ENCODE measurements at regions not wholly inside any gene's neighbourhood (a gene's known extent, or its start where the extent isn't known, plus 50 kb on each side); places are given as distances from the start of the nearest gene placed in this dataset.

DNA sequence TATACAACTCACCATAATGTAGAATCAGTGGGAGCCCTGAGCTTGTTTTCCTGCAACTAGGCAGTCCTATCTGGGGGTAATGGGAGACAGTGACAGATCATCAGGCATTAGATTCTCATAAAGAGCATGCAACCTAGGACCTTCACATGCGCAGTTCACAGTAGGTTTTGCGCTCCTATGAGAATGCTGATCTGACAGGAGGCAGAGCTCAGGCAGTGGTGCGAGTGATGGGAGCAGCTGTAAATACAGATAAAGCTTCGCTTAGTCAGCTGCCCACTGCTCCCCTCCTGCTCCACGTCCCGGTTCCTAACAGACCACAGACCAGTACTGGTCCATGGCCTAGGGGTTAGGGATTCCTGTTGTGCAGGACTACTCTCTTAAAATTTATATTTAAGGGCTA, 255.3 kb upstream of the POU3F3 start:
- Histone ChIP-seq H3K9me3 (ENCODE audit: low read depth, low read length) (no peaks in the 10 kb centered on the region), H3K27ac (ENCODE audit: low read depth, low read length) (no peak overlapping the region), H3K4me3 (ENCODE audit: insufficient read depth, low read length) (no peak overlapping the region), H3K79me2 (ENCODE audit: insufficient read depth, low read length) (no peaks in the 10 kb centered on the region), H3K4me2 (ENCODE audit: insufficient read depth, low read length) (no peak overlapping the region), H3K27me3 (ENCODE audit: insufficient read depth, low read length) (no peaks in the 10 kb centered on the region), H3K4me1 (ENCODE audit: insufficient read depth, low read length) (no peaks in the 10 kb centered on the region), H4K20me1 (ENCODE audit: insufficient read depth, low read length) (no peaks in the 10 kb centered on the region), H3K36me3 (ENCODE audit: insufficient read depth, low read length) (no peaks in the 10 kb centered on the region), H2AFZ (ENCODE audit: low read length) (no peak overlapping the region)
- DNase-seq (ENCODE audit: insufficient read length, low spot score, missing footprints) = no peak
- TF ChIP-seq, protein P1, sequence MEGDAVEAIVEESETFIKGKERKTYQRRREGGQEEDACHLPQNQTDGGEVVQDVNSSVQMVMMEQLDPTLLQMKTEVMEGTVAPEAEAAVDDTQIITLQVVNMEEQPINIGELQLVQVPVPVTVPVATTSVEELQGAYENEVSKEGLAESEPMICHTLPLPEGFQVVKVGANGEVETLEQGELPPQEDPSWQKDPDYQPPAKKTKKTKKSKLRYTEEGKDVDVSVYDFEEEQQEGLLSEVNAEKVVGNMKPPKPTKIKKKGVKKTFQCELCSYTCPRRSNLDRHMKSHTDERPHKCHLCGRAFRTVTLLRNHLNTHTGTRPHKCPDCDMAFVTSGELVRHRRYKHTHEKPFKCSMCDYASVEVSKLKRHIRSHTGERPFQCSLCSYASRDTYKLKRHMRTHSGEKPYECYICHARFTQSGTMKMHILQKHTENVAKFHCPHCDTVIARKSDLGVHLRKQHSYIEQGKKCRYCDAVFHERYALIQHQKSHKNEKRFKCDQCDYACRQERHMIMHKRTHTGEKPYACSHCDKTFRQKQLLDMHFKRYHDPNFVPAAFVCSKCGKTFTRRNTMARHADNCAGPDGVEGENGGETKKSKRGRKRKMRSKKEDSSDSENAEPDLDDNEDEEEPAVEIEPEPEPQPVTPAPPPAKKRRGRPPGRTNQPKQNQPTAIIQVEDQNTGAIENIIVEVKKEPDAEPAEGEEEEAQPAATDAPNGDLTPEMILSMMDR (IDR thresholded peaks at IDR 0.05; ENCODE audit: extremely low read depth, low read depth, low read length) = no peak

DNA sequence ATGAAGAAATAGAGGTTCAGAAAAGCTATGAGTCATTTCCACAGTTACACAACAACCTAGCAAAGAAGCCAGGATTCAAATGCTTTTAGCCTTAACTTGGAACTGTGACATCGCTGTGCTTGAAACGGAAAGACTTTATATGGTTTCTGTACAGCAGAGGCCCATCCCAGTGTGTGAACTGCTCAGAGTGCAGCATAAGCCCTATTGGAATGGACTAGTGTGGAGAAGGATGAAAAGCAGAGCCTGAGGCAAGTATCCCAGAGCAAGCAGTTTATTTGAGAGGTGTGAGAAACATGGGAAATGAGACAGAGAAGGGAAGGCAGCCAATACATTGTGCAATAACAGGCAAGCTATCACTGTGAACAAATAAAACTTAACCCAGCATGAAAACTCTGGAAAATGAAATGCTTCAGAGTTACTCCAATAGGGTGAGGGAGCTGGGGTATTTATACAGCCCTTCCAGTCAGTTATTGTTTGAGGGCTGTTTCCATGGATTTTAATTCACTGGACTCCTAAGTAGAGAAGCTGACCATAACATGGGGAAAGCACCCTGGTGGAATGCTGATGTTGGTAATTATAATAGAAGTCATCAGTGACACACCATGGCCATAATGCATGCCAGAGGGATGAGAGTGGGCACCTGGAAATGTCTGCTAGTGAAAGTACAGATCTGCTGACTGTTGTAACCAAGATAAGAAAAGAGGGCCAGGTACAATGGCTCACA, 254.0 kb upstream of the POU3F3 start:
- Histone ChIP-seq H3K27ac (ENCODE audit: low read depth, low read length) (no peak overlapping the region), H3K4me3 (ENCODE audit: insufficient read depth, low read length) (no peak overlapping the region), H3K4me2 (ENCODE audit: insufficient read depth, low read length) (no peak overlapping the region), H3K36me3 (ENCODE audit: insufficient read depth, low read length) (no peaks in the 10 kb centered on the region), H3K9me3 (ENCODE audit: low read depth, low read length) (no peaks in the 10 kb centered on the region), H2AFZ (ENCODE audit: low read length) (no peak overlapping the region), H4K20me1 (ENCODE audit: insufficient read depth, low read length) (no peaks in the 10 kb centered on the region), H3K4me1 (ENCODE audit: insufficient read depth, low read length) (no peaks in the 10 kb centered on the region), H3K27me3 (ENCODE audit: insufficient read depth, low read length) (no peaks in the 10 kb centered on the region), H3K79me2 (ENCODE audit: insufficient read depth, low read length) (no peaks in the 10 kb centered on the region)
- TF ChIP-seq, protein P1 (IDR thresholded peaks at IDR 0.05; ENCODE audit: extremely low read depth, low read depth, low read length) = no peak
- DNase-seq (ENCODE audit: insufficient read length, low spot score, missing footprints) = no peak

DNA sequence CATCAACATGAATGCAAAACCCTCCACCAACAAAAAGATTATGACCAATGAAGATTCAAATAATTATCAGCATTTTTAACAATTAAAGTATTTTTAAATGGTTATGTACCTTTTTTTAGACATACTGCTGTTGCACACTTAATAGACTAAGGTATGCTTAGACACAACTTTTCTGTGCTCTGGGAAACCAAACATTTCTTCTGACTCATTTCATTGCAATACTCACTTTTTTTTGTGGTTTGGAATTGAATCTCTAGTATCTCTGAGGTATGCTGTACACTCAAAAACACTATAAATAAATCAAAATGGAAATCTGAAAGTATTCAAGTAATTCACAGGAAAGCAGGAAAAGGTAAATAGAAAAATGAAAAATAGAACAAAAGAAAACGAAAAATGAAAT, 247.9 kb upstream of the POU3F3 start:
- DNase-seq (ENCODE audit: insufficient read length, low spot score, missing footprints) = no peak
- H3K27ac ChIP-seq (ENCODE audit: low read depth, low read length) = no peak overlapping the region
- H4K20me1 ChIP-seq (ENCODE audit: insufficient read depth, low read length) = no peaks in the 10 kb centered on the region
- H3K9me3 ChIP-seq (ENCODE audit: low read depth, low read length) = no peaks in the 10 kb centered on the region
- TF ChIP-seq, protein P1 (IDR thresholded peaks at IDR 0.05; ENCODE audit: extremely low read depth, low read depth, low read length) = no peak
- no peak overlapping the region for H2AFZ ChIP-seq (ENCODE audit: low read length)
- H3K4me3 ChIP-seq (ENCODE audit: insufficient read depth, low read length) = no peak overlapping the region
- H3K4me2 ChIP-seq (ENCODE audit: insufficient read depth, low read length) = no peak overlapping the region
- H3K27me3 ChIP-seq (ENCODE audit: insufficient read depth, low read length) = no peaks in the 10 kb centered on the region
- H3K36me3 ChIP-seq (ENCODE audit: insufficient read depth, low read length) = no peaks in the 10 kb centered on the region
- H3K79me2 ChIP-seq (ENCODE audit: insufficient read depth, low read length) = no peaks in the 10 kb centered on the region
- no peaks in the 10 kb centered on the region for H3K4me1 ChIP-seq (ENCODE audit: insufficient read depth, low read length)

DNA sequence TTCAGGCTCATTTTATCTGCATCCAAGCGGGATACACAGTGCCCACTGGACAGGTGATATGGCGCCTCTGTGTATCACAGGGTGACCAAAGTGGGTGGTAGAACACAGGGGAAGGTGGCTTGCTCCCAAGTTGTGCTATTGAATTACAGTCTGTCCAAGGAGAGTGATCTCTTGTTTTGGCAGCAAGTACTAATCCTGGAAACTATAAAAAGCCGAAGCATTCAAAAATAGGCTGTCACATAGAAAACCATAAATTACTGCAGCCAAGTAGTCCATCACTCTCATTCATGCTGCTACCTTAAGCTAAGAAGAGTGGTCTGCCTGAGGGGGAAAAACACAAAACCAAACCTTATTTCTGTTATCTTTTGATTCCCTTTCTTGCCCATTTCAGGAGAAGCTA, 237.1 kb upstream of the POU3F3 start:
- TF ChIP-seq, protein P1 (IDR thresholded peaks at IDR 0.05; ENCODE audit: extremely low read depth, low read depth, low read length) = no peak
- no peak overlapping the region for H3K4me2 ChIP-seq (ENCODE audit: insufficient read depth, low read length)
- H4K20me1 ChIP-seq (ENCODE audit: insufficient read depth, low read length) = no peaks in the 10 kb centered on the region
- no peaks in the 10 kb centered on the region for H3K4me1 ChIP-seq (ENCODE audit: insufficient read depth, low read length)
- H3K27me3 ChIP-seq (ENCODE audit: insufficient read depth, low read length) = no peaks in the 10 kb centered on the region
- H3K27ac ChIP-seq (ENCODE audit: low read depth, low read length) = no peak overlapping the region
- H3K79me2 ChIP-seq (ENCODE audit: insufficient read depth, low read length) = no peaks in the 10 kb centered on the region
- no peak overlapping the region for H3K4me3 ChIP-seq (ENCODE audit: insufficient read depth, low read length)
- no peaks in the 10 kb centered on the region for H3K9me3 ChIP-seq (ENCODE audit: low read depth, low read length)
- H2AFZ ChIP-seq (ENCODE audit: low read length) = no peak overlapping the region
- DNase-seq (ENCODE audit: insufficient read length, low spot score, missing footprints) = no peak
- H3K36me3 ChIP-seq (ENCODE audit: insufficient read depth, low read length) = no peaks in the 10 kb centered on the region
